H1 (cell line): ENCODE measurements at regions not wholly inside any gene's neighbourhood (a gene's known extent, or its start where the extent isn't known, plus 50 kb on each side); places are given as distances from the start of the nearest gene placed in this dataset.

Source experiments
- CEBPB ChIP-seq: IDR thresholded peaks from 2 replicates; pipeline ENCODE4 v1.6.1; 2012; ENCODE audit warnings: low read depth, low read length
- JUND ChIP-seq: IDR thresholded peaks from 2 replicates; pipeline ENCODE4 v1.6.1; 2011; ENCODE audit warnings: mild to moderate bottlenecking, improper control_type of control experiment, low read length
- PHF8 ChIP-seq: fragments of 200-600 bp; sonication (generic); conservative IDR thresholded peaks from 2 replicates; pipeline ENCODE4 v1.7.1; 2012; ENCODE audit warnings: low read depth, mild to moderate bottlenecking, inconsistent platforms, low read length, moderate library complexity
- POU5F1 ChIP-seq: IDR thresholded peaks from 2 replicates; pipeline ENCODE4 v1.6.1; 2011; ENCODE audit warnings: low read depth, mild to moderate bottlenecking, low read length, moderate library complexity
- RAD21 ChIP-seq, 2 experiments: IDR thresholded peaks in 1 of 2; conservative IDR thresholded peaks in 1 of 2; 2 replicates each; pipeline ENCODE4 v1.6.1; 2011; ENCODE audit warnings: low read depth in 2 of 2, low read length in 2 of 2, improper control_type of control experiment in 1 of 2, inconsistent platforms in 1 of 2, mild to moderate bottlenecking in 1 of 2, moderate library complexity in 1 of 2
- SAP30 ChIP-seq: fragments of 300-600 bp; sonication (generic); IDR thresholded peaks from 2 replicates; pipeline ENCODE4 v1.7.1; 2012; ENCODE audit warnings: low read length, moderate library complexity, mild to moderate bottlenecking, inconsistent platforms; ENCODE audit not compliant: insufficient read depth, insufficient replicate concordance

- no peak for TF ChIP-seq CEBPB
- no peak for TF ChIP-seq RAD21 (IDR thresholded peaks at IDR 0.05 in 1 of 2, conservative IDR thresholded peaks at IDR 0.05 in 1 of 2; ENCODE audit: low read depth in 2 of 2, low read length in 2 of 2)
- TF ChIP-seq PHF8: no peak
- no peak for TF ChIP-seq JUND
- no peak for TF ChIP-seq POU5F1
- no peak for TF ChIP-seq SAP30
Observed at GRCh38 chr4:117983541-117984365, 50.5 kb upstream of the NDST3 start (continued).
